Sigmoid colon (tissue), 6 donors: ENCODE measurements at regions not wholly inside any gene's neighbourhood (a gene's known extent, or its start where the extent isn't known, plus 50 kb on each side); places are given as distances from the start of the nearest gene placed in this dataset.

ENCODE experiments used
- DNase-seq: peaks from one replicate; pipeline ENCODE4 v3.0.0-alpha.2; 2019
- H3K27ac ChIP-seq, 4 donors: fragments of 200-600 bp; sonication (generic); one replicate each; pipeline ENCODE4 v1.5.1; 2016 to 2019; ENCODE audit warnings: mild to moderate bottlenecking in 1 of 4
- H3K27me3 ChIP-seq, 3 donors: fragments of 200-600 bp; sonication (generic); one replicate each; pipeline ENCODE4 v1.5.1; 2019; ENCODE audit warnings: mild to moderate bottlenecking in 1 of 3
- H3K36me3 ChIP-seq, 4 donors: fragments of 200-600 bp; sonication (generic); one replicate each; pipeline ENCODE4 v1.5.1; 2016 to 2019
- H3K4me1 ChIP-seq, 4 donors: fragments of 200-600 bp; sonication (generic); one replicate each; pipeline ENCODE4 v1.5.1; 2017 to 2019
- H3K4me3 ChIP-seq, 4 donors: fragments of 200-600 bp; sonication (generic); one replicate each; pipeline ENCODE4 v1.5.1; 2017 to 2019; ENCODE audit warnings: mild to moderate bottlenecking in 2 of 4, moderate library complexity in 1 of 4
- H3K9me3 ChIP-seq, 4 donors: fragments of 200-600 bp in 3 of 4; sonication (generic) in 3 of 4; one replicate each; pipeline versions ENCODE4 v1.5.1 to v1.6.1; 2013 to 2019
- EP300 ChIP-seq, 4 donors: sonication (generic); formaldehyde crosslinking; IDR thresholded peaks; one replicate each; pipeline ENCODE4 v1.6.1; 2017; ENCODE audit warnings: antibody characterized with exemption in 4 of 4
- POLR2A ChIP-seq, 2 donors: fragments of 450-650 bp; IDR thresholded peaks; one replicate each; pipeline ENCODE4 v1.6.1; 2016; ENCODE audit warnings: antibody characterized with exemption in 2 of 2, mild to moderate bottlenecking in 2 of 2, moderate library complexity in 2 of 2
- POLR2AphosphoS5 ChIP-seq, 4 donors: sonication (generic); formaldehyde crosslinking; IDR thresholded peaks; one replicate each; pipeline ENCODE4 v1.6.1; 2017; ENCODE audit warnings: antibody characterized with exemption in 4 of 4
- WGBS, 2 donors: extraction: QIAGEN DNeasy Blood & Tissue Kit; methylation state at CpG; one replicate each; pipeline ENCODE4 v1.1.7; 2013; 5-methylcytosine and 5-hydroxymethylcytosine counted together
- intact Hi-C: fragments of 100-400 bp; cut with DNase I; formaldehyde crosslinking; loops from one replicate; pipeline ENCODE4 v1.15.1; 2023
- TF ChIP-seq, protein P1 (sequence below), 4 experiments: fragments of 450-650 bp in 3 of 4; fragments of 200-600 bp in 1 of 4; IDR thresholded peaks; one replicate each; pipeline ENCODE4 v1.5.1; 2016 to 2019; ENCODE audit warnings: antibody characterized with exemption in 4 of 4, mild to moderate bottlenecking in 3 of 4, moderate library complexity in 2 of 4
- donor health status: healthy with polysubstance abuse.
- donor health status: healthy.

DNA sequence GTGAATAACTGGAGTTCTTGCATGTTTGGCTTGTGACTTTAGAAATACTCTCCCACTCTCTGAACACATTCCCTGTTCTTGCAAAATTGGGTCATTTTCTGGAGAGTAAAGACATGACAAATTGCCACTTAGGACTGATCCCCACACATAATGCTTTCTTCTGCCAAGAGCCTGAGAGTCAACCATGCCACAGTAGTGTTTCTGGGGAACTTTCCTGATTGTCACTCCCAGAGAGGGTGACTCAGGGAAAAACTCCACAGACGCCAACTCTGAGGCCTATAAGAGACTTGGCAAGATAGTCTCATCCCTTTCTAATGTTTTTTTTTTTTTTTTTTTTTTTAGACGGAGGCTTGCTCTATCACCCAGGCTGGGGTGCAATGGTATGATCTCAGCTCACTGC lies 157.8 kb downstream of the ATG4C start:
- no peaks in the 10 kb centered on the region for H3K4me1 ChIP-seq
- DNase-seq: no peak
- H3K27ac ChIP-seq: no peak overlapping the region
- intact Hi-C loops: no loop called here
- no peaks in the 10 kb centered on the region for H3K27me3 ChIP-seq
- H3K4me3 ChIP-seq: no peak overlapping the region
- no peak for TF ChIP-seq EP300 (IDR thresholded peaks at IDR 0.05)
- TF ChIP-seq, protein P1, sequence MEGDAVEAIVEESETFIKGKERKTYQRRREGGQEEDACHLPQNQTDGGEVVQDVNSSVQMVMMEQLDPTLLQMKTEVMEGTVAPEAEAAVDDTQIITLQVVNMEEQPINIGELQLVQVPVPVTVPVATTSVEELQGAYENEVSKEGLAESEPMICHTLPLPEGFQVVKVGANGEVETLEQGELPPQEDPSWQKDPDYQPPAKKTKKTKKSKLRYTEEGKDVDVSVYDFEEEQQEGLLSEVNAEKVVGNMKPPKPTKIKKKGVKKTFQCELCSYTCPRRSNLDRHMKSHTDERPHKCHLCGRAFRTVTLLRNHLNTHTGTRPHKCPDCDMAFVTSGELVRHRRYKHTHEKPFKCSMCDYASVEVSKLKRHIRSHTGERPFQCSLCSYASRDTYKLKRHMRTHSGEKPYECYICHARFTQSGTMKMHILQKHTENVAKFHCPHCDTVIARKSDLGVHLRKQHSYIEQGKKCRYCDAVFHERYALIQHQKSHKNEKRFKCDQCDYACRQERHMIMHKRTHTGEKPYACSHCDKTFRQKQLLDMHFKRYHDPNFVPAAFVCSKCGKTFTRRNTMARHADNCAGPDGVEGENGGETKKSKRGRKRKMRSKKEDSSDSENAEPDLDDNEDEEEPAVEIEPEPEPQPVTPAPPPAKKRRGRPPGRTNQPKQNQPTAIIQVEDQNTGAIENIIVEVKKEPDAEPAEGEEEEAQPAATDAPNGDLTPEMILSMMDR (IDR thresholded peaks at IDR 0.05): no peak
- no peak for TF ChIP-seq POLR2A (IDR thresholded peaks at IDR 0.05)
- no peak for TF ChIP-seq POLR2AphosphoS5 (IDR thresholded peaks at IDR 0.05)
- 85 to 87% methylated on average over 2 of the region's 2 CpGs for WGBS, 2 donors
- H3K36me3 ChIP-seq: no peaks in the 10 kb centered on the region
- no peaks in the 10 kb centered on the region for H3K9me3 ChIP-seq

DNA sequence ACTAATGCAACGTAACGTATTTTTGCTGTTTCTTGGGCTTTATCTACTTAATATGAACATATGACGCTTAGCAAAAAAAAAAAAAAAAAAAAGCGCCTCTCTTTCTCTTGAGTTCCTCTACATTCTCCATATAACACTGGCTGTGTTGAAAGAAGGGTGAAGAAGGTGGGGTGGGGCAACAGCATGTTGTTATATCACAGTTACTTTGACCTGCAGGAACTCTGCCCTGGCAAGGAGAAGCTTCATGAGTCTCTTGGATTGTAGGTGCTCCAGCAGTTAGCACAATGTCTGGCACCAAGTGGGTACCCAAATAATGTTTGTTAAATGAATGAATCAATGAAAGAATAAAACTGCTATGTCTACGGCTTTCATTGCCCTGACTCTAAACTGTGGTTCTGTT lies 162.6 kb downstream of the ATG4C start:
- H3K4me1 ChIP-seq: no peaks in the 10 kb centered on the region
- no peak overlapping the region for H3K27ac ChIP-seq
- no peaks in the 10 kb centered on the region for H3K36me3 ChIP-seq
- no peaks in the 10 kb centered on the region for H3K9me3 ChIP-seq
- intact Hi-C loops: no loop called here
- 79 to 82% methylated on average over 5 of the region's 5 CpGs for WGBS, 2 donors
- no peak for DNase-seq
- H3K27me3 ChIP-seq: no peaks in the 10 kb centered on the region
- TF ChIP-seq, protein P1 (IDR thresholded peaks at IDR 0.05): no peak
- TF ChIP-seq POLR2AphosphoS5 (IDR thresholded peaks at IDR 0.05) (no peak), POLR2A (IDR thresholded peaks at IDR 0.05) (no peak), EP300 (IDR thresholded peaks at IDR 0.05) (no peak)
- no peak overlapping the region for H3K4me3 ChIP-seq

DNA sequence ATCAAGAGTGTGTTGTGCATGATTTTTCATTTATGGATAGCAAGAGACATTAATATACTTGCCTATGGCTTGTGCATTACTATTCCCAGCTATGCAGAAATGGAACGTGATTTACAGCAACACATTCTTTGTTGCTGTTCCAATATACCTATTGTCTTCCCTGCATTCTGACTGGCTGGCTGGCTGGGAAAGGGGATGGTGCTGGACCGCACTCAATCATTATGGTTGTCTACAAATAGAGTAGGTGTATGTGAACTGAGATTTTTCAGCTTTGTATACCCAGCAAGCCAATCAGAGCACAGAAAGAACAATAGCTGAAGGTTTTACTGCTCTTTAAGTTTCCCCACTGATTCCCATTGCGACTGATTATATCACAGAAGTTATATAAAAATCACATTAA lies 167.5 kb downstream of the ATG4C start:
- no peak for DNase-seq
- H3K36me3 ChIP-seq: no peaks in the 10 kb centered on the region
- no peak overlapping the region for H3K27ac ChIP-seq
- 15 to 55% methylated on average over 3 of the region's 3 CpGs for WGBS, 2 donors
- no peaks in the 10 kb centered on the region for H3K4me1 ChIP-seq
- intact Hi-C loops: no loop called here
- no peaks in the 10 kb centered on the region for H3K9me3 ChIP-seq
- TF ChIP-seq, protein P1 (IDR thresholded peaks at IDR 0.05): no peak
- no peak for TF ChIP-seq EP300 (IDR thresholded peaks at IDR 0.05)
- no peaks in the 10 kb centered on the region for H3K27me3 ChIP-seq
- no peak overlapping the region for H3K4me3 ChIP-seq

DNA sequence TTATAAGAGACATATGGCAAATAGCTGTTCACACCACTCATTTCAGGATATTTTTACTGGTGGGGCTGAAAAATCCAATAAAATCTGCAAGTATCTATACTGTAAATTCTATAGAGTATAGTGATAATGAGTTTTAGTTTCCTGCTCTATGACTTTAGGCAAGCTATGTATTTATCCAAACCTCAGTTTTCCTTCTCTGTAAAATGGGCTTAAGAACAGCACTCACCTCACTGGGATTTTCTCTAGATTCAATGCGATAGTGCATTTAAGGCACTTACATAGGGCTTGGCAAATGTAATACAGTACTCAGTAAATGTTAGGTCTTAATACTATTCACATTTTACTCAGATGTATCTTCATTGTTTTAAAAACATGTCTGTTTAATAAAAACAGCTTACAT lies 168.7 kb downstream of the ATG4C start:
- no peaks in the 10 kb centered on the region for H3K4me1 ChIP-seq
- no peaks in the 10 kb centered on the region for H3K27me3 ChIP-seq
- 90 to 91% methylated on average over 1 of the region's 1 CpG for WGBS, 2 donors
- H3K27ac ChIP-seq: no peak overlapping the region
- no peak overlapping the region for H3K4me3 ChIP-seq
- H3K36me3 ChIP-seq: no peaks in the 10 kb centered on the region
- no peak for TF ChIP-seq EP300 (IDR thresholded peaks at IDR 0.05)
- no peak for TF ChIP-seq POLR2AphosphoS5 (IDR thresholded peaks at IDR 0.05)
- TF ChIP-seq, protein P1 (IDR thresholded peaks at IDR 0.05): no peak
- no peak for TF ChIP-seq POLR2A (IDR thresholded peaks at IDR 0.05)
- intact Hi-C loops: no loop called here
- DNase-seq: no peak
- H3K9me3 ChIP-seq: no peaks in the 10 kb centered on the region

DNA sequence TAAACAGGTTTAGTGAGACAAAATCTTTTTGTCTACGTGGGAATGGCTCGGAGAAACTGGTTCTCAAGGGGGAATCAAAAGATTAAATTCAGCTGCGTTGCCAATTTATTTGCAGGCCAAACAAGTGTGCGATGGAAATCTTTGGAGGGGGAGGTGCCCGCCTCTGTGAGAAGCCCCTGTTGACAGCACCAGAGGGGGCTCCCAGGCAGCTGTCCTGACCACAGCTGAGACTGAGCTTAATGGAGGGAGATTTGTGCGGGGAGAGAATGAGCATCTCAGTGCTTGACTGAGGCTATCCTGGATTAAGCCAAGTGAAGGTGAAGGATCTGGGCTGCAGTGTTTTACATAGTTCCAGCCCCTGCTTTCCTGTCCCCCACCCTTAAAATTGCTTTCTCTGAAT lies 169.7 kb downstream of the ATG4C start:
- Histone ChIP-seq H3K4me3 (no peak overlapping the region), H3K9me3 (no peaks in the 10 kb centered on the region), H3K36me3 (no peaks in the 10 kb centered on the region), H3K4me1 (no peaks in the 10 kb centered on the region), H3K27me3 (no peaks in the 10 kb centered on the region), H3K27ac (no peak overlapping the region)
- no peak for DNase-seq
- TF ChIP-seq POLR2A (IDR thresholded peaks at IDR 0.05) (no peak), EP300 (IDR thresholded peaks at IDR 0.05) (no peak), POLR2AphosphoS5 (IDR thresholded peaks at IDR 0.05) (no peak)
- TF ChIP-seq, protein P1 (IDR thresholded peaks at IDR 0.05): no peak
- intact Hi-C loops: no loop called here
- WGBS, 2 donors: 59 to 84% methylated on average over 6 of the region's 6 CpGs
